NCI-H1436 treated with DMSO at 0.1 percent for 48 hours (cell line): ENCODE measurements at regions not wholly inside any gene's neighbourhood (a gene's known extent, or its start where the extent isn't known, plus 50 kb on each side); places are given as distances from the start of the nearest gene placed in this dataset.

Experiments
- DNase-seq: peaks from one replicate; lab custom pipeline; 2025; lab: John Stamatoyannopoulos, UW

DNA sequence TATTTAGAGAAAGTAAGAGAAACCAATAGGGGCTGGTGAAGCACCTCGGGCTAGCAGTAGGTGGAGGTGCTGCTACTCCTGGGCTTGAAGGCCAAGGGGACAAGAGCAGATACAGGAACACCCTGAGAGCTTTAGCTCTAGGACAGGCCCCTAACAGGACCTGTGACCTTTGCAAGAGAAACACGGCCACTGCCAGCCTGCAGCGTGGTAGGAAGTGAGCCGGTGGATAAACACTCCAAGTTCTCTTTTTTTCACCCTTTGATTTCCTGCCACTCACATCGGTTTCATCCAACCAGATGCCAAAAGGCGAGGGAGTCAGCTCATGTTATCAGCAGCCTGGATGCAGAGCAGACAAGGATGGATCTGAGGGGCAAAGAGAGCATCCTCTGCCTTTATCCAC lies 66.8 kb upstream of the SPRED2 start:
- DNase-seq, result no peak

DNA sequence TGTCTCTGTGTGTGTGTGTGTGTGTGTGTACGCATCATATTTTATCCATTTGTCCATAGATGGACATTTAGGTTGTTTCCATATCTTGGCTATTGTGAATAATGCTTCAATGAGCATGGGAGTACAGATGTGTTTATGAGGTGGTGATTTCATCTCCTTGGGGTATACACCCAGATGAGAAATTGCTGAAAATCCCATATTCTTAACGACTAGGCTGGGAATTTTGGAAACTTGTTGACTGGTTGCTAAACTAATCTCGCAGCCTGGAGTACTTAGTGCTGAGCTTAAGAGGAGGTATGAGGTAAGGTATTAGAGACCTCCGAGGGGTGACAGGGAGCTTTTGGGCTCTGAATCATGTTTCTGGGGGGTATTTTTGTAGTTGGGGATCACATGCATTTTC lies 66.0 kb upstream of the SPRED2 start:
- no peak for DNase-seq

DNA sequence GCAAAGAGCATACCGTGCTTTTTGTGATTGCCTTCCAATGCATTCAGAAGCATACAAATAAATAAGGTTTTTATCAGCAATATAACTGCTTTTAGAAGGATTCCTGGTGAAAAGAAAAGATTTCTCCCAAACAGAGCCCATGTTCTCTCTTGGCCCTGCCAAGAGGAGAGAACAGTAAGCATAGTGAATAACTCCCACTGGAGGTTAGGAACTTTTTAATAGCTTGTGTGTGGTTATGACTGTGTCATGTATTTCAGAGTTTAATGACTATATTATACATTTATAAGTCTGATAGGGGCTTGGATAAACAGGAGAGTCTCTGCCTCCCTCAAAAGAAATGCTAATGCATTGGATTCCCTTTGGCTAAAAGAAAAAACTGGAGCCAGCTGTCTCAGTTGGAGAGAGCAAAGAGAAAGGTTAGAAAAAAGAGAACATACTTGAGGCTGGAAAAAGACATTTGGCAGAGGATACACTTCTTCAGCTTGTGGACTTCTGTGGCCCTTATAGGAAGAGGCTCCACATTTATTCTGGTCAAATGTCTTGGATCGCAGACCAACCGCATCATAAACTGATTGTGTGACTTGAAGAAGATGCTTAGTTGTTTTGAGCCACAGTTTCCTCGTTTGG lies 63.0 kb upstream of the SPRED2 start:
- no peak for DNase-seq

DNA sequence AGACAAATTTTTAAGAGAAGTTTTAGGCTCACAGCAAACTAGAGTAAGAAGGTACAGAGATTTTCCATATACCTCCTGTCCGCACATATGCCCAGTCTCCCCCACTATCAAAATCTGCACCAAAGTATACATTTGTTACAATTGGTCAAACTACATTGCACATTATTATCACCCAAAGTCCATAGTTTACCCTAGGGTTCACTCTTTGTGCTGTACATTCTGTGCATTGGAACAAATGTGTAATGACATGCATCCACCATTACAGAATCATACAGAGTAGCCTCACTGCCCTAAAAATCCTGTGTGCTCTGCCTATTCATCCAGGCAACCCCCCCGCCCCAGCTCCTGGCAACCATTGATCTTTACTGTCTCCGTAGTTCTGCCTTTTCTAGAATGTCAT lies 61.7 kb upstream of the SPRED2 start:
- DNase-seq, result no peak

DNA sequence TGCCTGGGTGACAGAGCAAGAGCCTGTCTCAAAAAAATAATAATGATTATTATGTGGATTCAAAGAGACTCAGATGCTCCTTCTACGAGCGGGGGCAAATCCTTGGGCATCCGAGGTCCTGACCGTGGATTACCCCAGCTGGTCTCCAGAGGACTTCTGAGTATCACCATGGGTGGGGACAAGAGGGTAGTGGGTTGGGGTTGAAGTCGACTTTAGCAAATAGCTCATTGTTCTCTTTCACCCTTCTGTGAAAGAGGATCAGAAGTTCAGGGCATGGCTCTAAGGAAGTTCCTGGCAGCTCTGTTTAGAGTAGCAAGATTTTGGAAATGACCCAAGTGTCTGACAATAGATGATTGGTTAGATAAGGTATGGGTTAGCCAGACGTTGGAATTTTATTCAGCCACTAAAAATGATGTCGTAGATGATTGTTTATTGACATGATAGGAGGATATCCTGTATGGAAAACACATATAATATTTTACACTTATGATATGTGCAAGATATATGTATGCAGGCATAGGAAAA lies 59.0 kb upstream of the SPRED2 start:
- DNase-seq, result no peak

DNA sequence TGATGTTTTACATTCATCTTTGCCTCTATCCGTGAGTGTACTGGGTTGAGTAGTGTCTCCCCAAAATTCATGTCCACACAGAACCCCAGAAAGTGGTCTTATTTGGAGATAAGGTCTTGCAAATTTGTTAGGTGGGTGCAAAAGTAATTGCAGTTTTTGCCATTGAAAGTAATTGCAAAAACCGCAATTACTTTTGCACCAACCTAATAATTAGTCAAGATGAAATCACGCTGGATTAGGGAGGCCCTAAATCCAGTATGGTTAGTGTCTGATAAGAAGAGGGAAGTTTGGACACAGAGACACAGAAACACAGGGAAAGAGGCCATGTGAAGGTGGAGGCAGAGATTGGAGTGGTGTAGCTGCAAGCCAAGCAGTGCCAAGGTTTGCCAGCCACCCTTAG lies 57.8 kb upstream of the SPRED2 start:
- DNase-seq, result no peak

DNA sequence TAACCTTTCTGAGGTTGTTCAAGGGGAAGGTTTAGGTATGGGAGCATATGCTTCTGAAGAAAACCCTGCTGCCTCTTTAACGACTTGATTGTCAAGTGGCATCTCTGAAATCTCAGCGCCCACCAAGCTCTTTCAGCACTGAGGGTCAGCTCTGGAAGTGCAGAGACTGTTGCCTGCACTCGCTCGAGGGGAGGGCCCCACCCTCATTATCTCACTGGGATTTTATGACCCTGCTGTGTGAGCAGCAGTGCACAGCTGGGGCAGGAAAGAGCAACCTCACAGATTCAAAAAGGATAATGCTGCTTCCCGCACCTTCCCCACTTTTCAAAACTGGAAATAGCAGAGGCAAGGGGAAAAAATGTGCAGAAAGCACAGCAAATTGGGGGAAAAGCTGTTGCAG lies 56.9 kb upstream of the SPRED2 start:
- DNase-seq, result no peak

DNA sequence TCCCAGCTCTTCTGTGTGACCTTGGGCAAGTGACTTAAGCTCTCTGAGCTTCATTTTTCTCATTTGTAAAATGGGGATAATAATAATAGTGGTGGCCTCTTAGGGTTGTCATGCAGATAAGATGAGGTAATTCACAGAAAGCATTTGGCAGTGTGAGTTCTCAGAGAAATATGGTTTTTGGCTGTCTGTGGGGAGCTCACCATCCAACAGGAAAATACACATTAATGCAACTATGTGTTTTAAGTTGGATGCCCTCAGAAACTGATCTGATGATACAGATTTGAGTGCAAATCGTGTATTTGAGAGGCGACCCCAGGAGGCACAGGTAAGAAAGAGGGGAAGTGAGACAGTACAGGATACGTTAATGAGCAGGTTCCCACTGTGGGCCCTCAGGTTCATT lies 56.1 kb upstream of the SPRED2 start:
- DNase-seq, result no peak

DNA sequence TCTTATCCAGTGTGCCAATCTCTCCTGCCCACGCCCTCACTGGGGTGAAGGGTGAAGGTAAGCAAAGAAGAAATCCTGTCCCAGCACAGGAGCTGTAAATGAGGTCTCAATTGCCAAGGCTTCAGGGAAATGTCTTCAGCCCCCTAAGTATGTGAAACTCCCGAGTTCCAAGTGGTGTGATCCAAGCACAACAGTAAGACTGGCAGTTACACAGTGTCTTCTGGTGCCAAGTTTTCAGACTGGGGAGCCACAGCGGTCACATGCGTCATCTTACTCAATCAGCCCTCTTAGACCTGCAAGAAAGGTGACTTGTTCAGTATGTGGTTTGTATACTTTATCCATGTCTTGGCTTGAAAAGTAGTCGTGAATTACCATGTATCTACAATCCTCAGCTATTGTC lies 55.0 kb upstream of the SPRED2 start:
- DNase-seq, result no peak

DNA sequence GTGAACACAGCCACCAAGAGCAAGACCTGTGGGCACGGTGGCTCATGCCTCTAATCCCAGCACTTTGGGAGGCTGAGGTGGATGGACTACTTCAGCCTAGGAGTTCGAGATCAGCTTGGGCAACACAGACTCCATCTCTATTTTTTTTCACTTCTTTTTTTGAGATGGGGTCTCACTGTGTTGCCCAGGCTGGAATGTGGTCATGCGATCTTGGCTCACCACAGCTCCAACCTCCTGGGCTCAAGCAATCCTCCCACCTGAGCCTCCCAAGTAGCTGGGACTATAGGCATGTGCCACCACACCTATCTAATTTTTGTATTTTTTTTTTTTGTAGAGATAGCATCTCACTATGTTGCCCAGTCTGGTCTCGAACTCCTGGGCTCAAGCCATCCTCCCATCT lies 54.4 kb upstream of the SPRED2 start:
- no peak for DNase-seq

DNA sequence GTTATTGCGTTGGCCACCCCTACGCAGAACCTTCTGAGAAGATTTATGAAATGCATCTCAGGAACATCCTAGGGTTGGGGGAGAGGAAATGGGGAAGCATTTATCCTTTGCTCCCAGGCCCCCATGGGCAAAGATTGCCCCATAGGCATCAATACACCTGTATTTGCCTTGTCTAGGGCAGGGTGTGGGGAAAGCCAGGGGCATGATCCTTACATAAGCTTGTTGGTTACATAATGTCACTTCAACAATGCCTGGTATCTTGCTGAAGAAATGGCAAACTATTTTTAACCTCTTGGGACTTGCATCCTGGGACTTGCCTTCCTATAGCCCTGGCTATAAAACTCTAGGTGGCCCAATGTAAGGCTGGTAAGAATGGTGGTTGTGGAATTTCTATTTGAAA lies 53.9 kb upstream of the SPRED2 start:
- no peak for DNase-seq

DNA sequence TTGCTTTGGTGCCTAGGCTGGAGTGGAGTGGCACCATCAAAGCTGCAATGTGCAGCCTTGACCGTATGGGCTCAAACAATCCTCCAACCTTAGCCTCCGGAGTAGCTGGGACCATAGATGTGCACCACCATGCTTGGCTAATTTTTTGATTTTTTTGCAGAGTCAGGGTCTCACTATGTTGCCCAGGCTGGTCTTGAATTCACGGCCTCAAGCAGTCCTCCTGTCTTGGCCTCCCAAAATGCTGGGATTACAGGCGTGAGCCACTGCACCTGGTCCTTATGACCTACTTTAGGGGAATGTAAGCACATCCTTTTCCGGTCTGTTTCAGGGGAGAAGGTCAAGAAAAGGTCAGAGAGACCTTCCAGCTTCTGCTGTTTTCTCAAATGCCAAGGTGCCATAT lies 53.4 kb upstream of the SPRED2 start:
- DNase-seq, result no peak

DNA sequence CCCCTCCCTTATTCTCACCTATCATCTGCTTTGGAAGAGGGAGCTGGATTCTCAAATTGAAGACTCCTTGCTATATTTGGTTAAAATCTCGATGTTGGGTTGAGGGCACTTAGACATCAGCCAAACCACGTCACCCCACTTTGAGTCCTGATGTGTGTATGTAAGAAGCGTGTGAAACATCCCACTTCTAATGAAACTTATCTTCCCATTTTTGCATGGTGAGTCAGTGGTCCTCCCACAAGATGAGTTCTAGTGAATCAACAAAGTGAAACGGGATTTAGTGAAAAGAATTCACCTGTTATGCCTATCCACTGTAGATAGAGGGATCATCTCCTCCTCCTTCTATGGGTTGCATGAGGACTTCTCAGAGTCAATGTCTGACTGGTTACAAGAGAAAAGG lies 51.4 kb upstream of the SPRED2 start:
- DNase-seq, result no peak

DNA sequence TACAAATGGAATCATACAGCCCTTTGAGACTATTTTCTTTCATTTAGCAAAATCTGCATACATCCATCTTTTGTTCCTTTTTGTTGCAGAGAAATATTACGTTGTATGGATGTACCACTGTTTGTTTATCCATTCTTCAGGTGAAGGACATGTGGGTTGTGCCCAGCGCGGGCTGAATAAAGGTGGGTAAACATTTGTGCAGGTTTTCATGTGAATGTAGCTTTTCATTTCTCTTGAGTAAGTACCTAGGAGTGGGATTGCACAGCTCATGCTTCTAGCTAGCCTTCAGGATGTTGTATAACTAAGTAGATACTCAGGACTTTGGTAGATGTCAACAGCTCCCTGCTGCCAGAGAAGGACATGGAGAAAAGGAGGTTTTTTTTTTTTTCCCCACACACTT lies 50.6 kb upstream of the SPRED2 start:
- no peak for DNase-seq
